H9 (cell line): ENCODE measurements at regions not wholly inside any gene's neighbourhood (a gene's known extent, or its start where the extent isn't known, plus 50 kb on each side); places are given as distances from the start of the nearest gene placed in this dataset.

ENCODE experiments used
- DNase-seq: peaks from one replicate; pipeline ENCODE4 v3.0.0-alpha.2; 2017
- H2AFZ ChIP-seq: one replicate; pipeline ENCODE4 v1.6.1; 2013; ENCODE audit warnings: mild to moderate bottlenecking, low read length, control low read depth, moderate library complexity
- H2AK5ac ChIP-seq: 2 replicates; pipeline ENCODE4 v1.6.1; 2013; ENCODE audit warnings: low read length, control low read depth, mixed read lengths; ENCODE audit not compliant: insufficient read length
- H2BK120ac ChIP-seq: one replicate; pipeline ENCODE4 v1.6.1; 2013; ENCODE audit warnings: low read depth, mild to moderate bottlenecking, low read length, control low read depth, inconsistent platforms; ENCODE audit not compliant: poor library complexity, severe bottlenecking
- H2BK12ac ChIP-seq: 2 replicates; pipeline ENCODE4 v1.6.1; 2013; ENCODE audit warnings: low read length, control low read depth, mixed read lengths, low read depth; ENCODE audit not compliant: insufficient read length
- H2BK15ac ChIP-seq: 2 replicates; pipeline ENCODE4 v1.6.1; 2013; ENCODE audit warnings: low read depth, low read length, control low read depth
- H2BK20ac ChIP-seq: one replicate; pipeline ENCODE4 v1.6.1; 2013; ENCODE audit warnings: low read depth, mild to moderate bottlenecking, low read length, control low read depth, inconsistent platforms; ENCODE audit not compliant: poor library complexity, severe bottlenecking
- H2BK5ac ChIP-seq: 2 replicates; pipeline ENCODE4 v1.6.1; 2013; ENCODE audit warnings: low read length, control low read depth, mixed read lengths; ENCODE audit not compliant: insufficient read length
- H3K14ac ChIP-seq: 2 replicates; pipeline ENCODE4 v1.6.1; 2013; ENCODE audit warnings: low read length, control low read depth; ENCODE audit not compliant: insufficient read depth
- H3K18ac ChIP-seq: 2 replicates; pipeline ENCODE4 v1.6.1; 2013; ENCODE audit warnings: low read depth, mild to moderate bottlenecking, mixed read lengths, low read length, control low read depth; ENCODE audit not compliant: insufficient read length
- H3K23ac ChIP-seq: 2 replicates; pipeline ENCODE4 v1.6.1; 2013; ENCODE audit warnings: low read length, control low read depth, mixed read lengths, low read depth; ENCODE audit not compliant: insufficient read length
- H3K23me2 ChIP-seq: 2 replicates; pipeline ENCODE4 v1.6.1; 2013; ENCODE audit warnings: low read depth, mild to moderate bottlenecking, mixed read lengths, low read length, control low read depth; ENCODE audit not compliant: insufficient read length, poor library complexity, severe bottlenecking
- H3K27ac ChIP-seq: 2 replicates; pipeline ENCODE4 v1.5.1; 2013; ENCODE audit warnings: low read length, control low read depth, mixed read lengths, low read depth; ENCODE audit not compliant: insufficient read length
- H3K27me3 ChIP-seq: 2 replicates; pipeline ENCODE4 v1.6.1; 2013; ENCODE audit warnings: low read length, control low read depth, inconsistent platforms; ENCODE audit not compliant: insufficient read depth
- H3K4ac ChIP-seq: 2 replicates; pipeline ENCODE4 v1.6.1; 2013; ENCODE audit warnings: low read depth, mild to moderate bottlenecking, control low read depth, inconsistent platforms, low read length, moderate library complexity
- H3K4me1 ChIP-seq: 2 replicates; pipeline ENCODE4 v1.6.1; 2013; ENCODE audit warnings: low read length, control low read depth, inconsistent platforms; ENCODE audit not compliant: insufficient read depth
- H3K4me2 ChIP-seq: 2 replicates; pipeline ENCODE4 v1.6.1; 2013; ENCODE audit warnings: low read length, control low read depth, mixed read lengths; ENCODE audit not compliant: insufficient read length, insufficient read depth
- H3K56ac ChIP-seq: 2 replicates; pipeline ENCODE4 v1.6.1; 2013; ENCODE audit warnings: low read depth, mild to moderate bottlenecking, mixed read lengths, low read length, control low read depth; ENCODE audit not compliant: insufficient read length
- H3K79me1 ChIP-seq: 2 replicates; pipeline ENCODE4 v1.6.1; 2013; ENCODE audit warnings: low read depth, mild to moderate bottlenecking, moderate library complexity, low read length, control low read depth, inconsistent platforms; ENCODE audit not compliant: insufficient read depth, poor library complexity, severe bottlenecking
- H3K79me2 ChIP-seq: 2 replicates; pipeline ENCODE4 v1.6.1; 2013; ENCODE audit warnings: low read length, control low read depth, inconsistent platforms; ENCODE audit not compliant: insufficient read depth
- H3K9ac ChIP-seq: 2 replicates; pipeline ENCODE4 v1.6.1; 2013; ENCODE audit warnings: low read length, control low read depth, mixed read lengths; ENCODE audit not compliant: insufficient read length; ENCODE audit errors: extremely low read depth
- H3K9me3 ChIP-seq: one replicate; pipeline ENCODE4 v1.6.1; 2013; ENCODE audit warnings: low read depth, low read length, inconsistent platforms; ENCODE audit not compliant: control insufficient read depth
- H3T11ph ChIP-seq: one replicate; pipeline ENCODE4 v1.6.1; 2013; ENCODE audit warnings: mild to moderate bottlenecking, low read length, control low read depth, inconsistent platforms
- H4K20me1 ChIP-seq: one replicate; pipeline ENCODE4 v1.6.1; 2013; ENCODE audit not compliant: control insufficient read depth, insufficient read length, insufficient read depth
- H4K5ac ChIP-seq: 2 replicates; pipeline ENCODE4 v1.6.1; 2013; ENCODE audit warnings: low read depth, mild to moderate bottlenecking, mixed read lengths, low read length, control low read depth; ENCODE audit not compliant: insufficient read length
- H4K8ac ChIP-seq: replicated peaks from 2 replicates; pipeline ENCODE4 v1.6.1; 2013; ENCODE audit warnings: low read length, control low read depth, mixed read lengths, low read depth; ENCODE audit not compliant: insufficient read length
- H4K91ac ChIP-seq: 2 replicates; pipeline ENCODE4 v1.6.1; 2013; ENCODE audit warnings: low read depth, mild to moderate bottlenecking, moderate library complexity, mixed read lengths, low read length, control low read depth; ENCODE audit not compliant: insufficient read length
- H3K27ac Mint-ChIP-seq, 3 experiments: 2 replicates in 2 of 3; 3 replicates in 1 of 3; pipeline ENCODE4 v1.8.0; 2020 to 2021; ENCODE audit warnings: mixed read lengths in 3 of 3, mild to moderate bottlenecking in 1 of 3, moderate library complexity in 1 of 3
- H3K27me3 Mint-ChIP-seq: 2 replicates; pipeline ENCODE4 v1.8.0; 2021; ENCODE audit warnings: low read depth, mild to moderate bottlenecking, moderate library complexity, mixed read lengths
- H3K36me3 Mint-ChIP-seq, 3 experiments: 2 replicates in 2 of 3; 3 replicates in 1 of 3; pipeline ENCODE4 v1.8.0; 2020 to 2021; ENCODE audit warnings: low read depth in 3 of 3, mixed read lengths in 3 of 3; ENCODE audit not compliant: insufficient read depth in 1 of 3
- H3K4me1 Mint-ChIP-seq, 2 experiments: 2 replicates each; pipeline ENCODE4 v1.8.0; 2020; ENCODE audit warnings: mixed read lengths in 2 of 2
- H3K4me3 Mint-ChIP-seq, 2 experiments: 2 replicates in 1 of 2; 3 replicates in 1 of 2; pipeline ENCODE4 v1.8.0; 2020 to 2021; ENCODE audit warnings: mild to moderate bottlenecking in 2 of 2, mixed read lengths in 2 of 2, moderate library complexity in 1 of 2
- H3K9me3 Mint-ChIP-seq, 2 experiments: 2 replicates in 1 of 2; 3 replicates in 1 of 2; pipeline ENCODE4 v1.8.0; 2020; ENCODE audit warnings: mild to moderate bottlenecking in 2 of 2, mixed read lengths in 2 of 2, moderate library complexity in 1 of 2
- CTCF ChIP-seq: fragments of 200-600 bp; sonication (generic); conservative IDR thresholded peaks from 3 replicates; pipeline ENCODE4 v1.8.0; 2021; ENCODE audit warnings: antibody characterized with exemption, mild to moderate bottlenecking
- WGBS: extraction: QIAGEN DNeasy Blood & Tissue Kit; methylation state at CpG from one replicate; pipeline ENCODE4 v1.1.7; 2013; ENCODE audit warnings: missing lambda C conversion rate, low lambda C conversion rate, mixed read lengths; ENCODE audit not compliant: insufficient read length; ENCODE audit errors: extremely low coverage; 5-methylcytosine and 5-hydroxymethylcytosine counted together

- Histone ChIP-seq H2BK5ac (no peak overlapping the region), H2AFZ (no peak overlapping the region), H2BK15ac (no peak overlapping the region), H2BK20ac (no peak overlapping the region), H4K91ac (no peak overlapping the region), H3K9me3 (no peaks in the 10 kb centered on the region), H3K4ac (no peak overlapping the region), H3K4me1 (no peaks in the 10 kb centered on the region), H3T11ph (no peak overlapping the region), H4K8ac (no peak overlapping the region), H2AK5ac (no peak overlapping the region), H2BK12ac (no peak overlapping the region), H3K27me3 (no peaks in the 10 kb centered on the region), H3K4me2 (no peak overlapping the region), H3K23ac (no peak overlapping the region), H3K18ac (no peak overlapping the region), H3K14ac (no peak overlapping the region), H4K20me1 (no peaks in the 10 kb centered on the region), H3K79me2 (no peaks in the 10 kb centered on the region), H4K5ac (no peak overlapping the region), H3K56ac (no peak overlapping the region), H2BK120ac (no peak overlapping the region), H3K9ac (no peak overlapping the region), H3K79me1 (no peaks in the 10 kb centered on the region), H3K23me2 (no peaks in the 10 kb centered on the region), H3K27ac (no peak overlapping the region)
- H3K27ac Mint-ChIP-seq, result no peak overlapping the region
- H3K36me3 Mint-ChIP-seq, result no peaks in the 10 kb centered on the region; a peak in 1 of 7 replicates
- H3K4me1 Mint-ChIP-seq, result peaks cover 5% of the 10 kb centered on the region in 2 experiments; a peak in 3 of 4 replicates
- H3K9me3 Mint-ChIP-seq, result peaks cover 0 to 6% of the 10 kb centered on the region in 2 experiments; a peak in 3 of 5 replicates
- no peak for TF ChIP-seq CTCF
- H3K27me3 Mint-ChIP-seq, result peaks cover 12% of the 10 kb centered on the region
- WGBS, result no CpG with 5 or more reads among the region's 2 CpGs
- no peak overlapping the region for H3K4me3 Mint-ChIP-seq
- DNase-seq, result no peak
These were observed 247.3 kb downstream of the NXPE2 start for GRCh38 chr11:114925591-114925990.
